Left kidney (tissue), 1 donor: ENCODE measurements at regions not wholly inside any gene's neighbourhood (a gene's known extent, or its start where the extent isn't known, plus 50 kb on each side); places are given as distances from the start of the nearest gene placed in this dataset.

ENCODE experiments used
- DNase-seq: peaks from one replicate; pipeline ENCODE4 v3.0.0-alpha.2; 2013

GRCh38 chr4:120525106-120525505 lies 397.4 kb downstream of the PRDM5 start:
- no peak for DNase-seq

GRCh38 chr4:120524237-120524636 lies 398.3 kb downstream of the PRDM5 start:
- no peak for DNase-seq

GRCh38 chr4:120520761-120521160 lies 401.8 kb downstream of the PRDM5 start:
- no peak for DNase-seq

- DNase-seq: peak; percentile 73
Measured at GRCh38 chr4:120517966-120518365, 404.6 kb downstream of the PRDM5 start.

- DNase-seq: no peak
Measured at GRCh38 chr4:120509719-120510118, 412.8 kb downstream of the PRDM5 start.

- no peak for DNase-seq
Measured at GRCh38 chr4:120509222-120509621, 413.3 kb downstream of the PRDM5 start.

- DNase-seq: no peak
Measured at GRCh38 chr4:120508036-120508435, 414.5 kb downstream of the PRDM5 start.

GRCh38 chr4:120506536-120506935 lies 416.0 kb downstream of the PRDM5 start:
- no peak for DNase-seq

GRCh38 chr4:120498678-120499077 lies 423.8 kb downstream of the PRDM5 start:
- DNase-seq: no peak

- no peak for DNase-seq
Measured at GRCh38 chr4:120491481-120491880, 424.8 kb upstream of the MAD2L1 start.

- DNase-seq: no peak
Measured at GRCh38 chr4:120481756-120482155, 415.1 kb upstream of the MAD2L1 start.

- DNase-seq: no peak
Measured at GRCh38 chr4:120472447-120473131, 405.9 kb upstream of the MAD2L1 start.

- peak; percentile 40 for DNase-seq
Measured at GRCh38 chr4:120466429-120466828, 399.8 kb upstream of the MAD2L1 start.

GRCh38 chr4:120454788-120455187 lies 388.1 kb upstream of the MAD2L1 start:
- no peak for DNase-seq

GRCh38 chr4:120452536-120452935 lies 385.9 kb upstream of the MAD2L1 start:
- no peak for DNase-seq

GRCh38 chr4:120452001-120452400 lies 385.4 kb upstream of the MAD2L1 start:
- no peak for DNase-seq

GRCh38 chr4:120447774-120448173 lies 381.1 kb upstream of the MAD2L1 start:
- no peak for DNase-seq

GRCh38 chr4:120446051-120446567 lies 379.5 kb upstream of the MAD2L1 start:
- no peak for DNase-seq

- DNase-seq: no peak
Measured at GRCh38 chr4:120445186-120445585, 378.5 kb upstream of the MAD2L1 start.

- DNase-seq: no peak
Measured at GRCh38 chr4:120443116-120443515, 376.5 kb upstream of the MAD2L1 start.

GRCh38 chr4:120440730-120441129 lies 374.1 kb upstream of the MAD2L1 start:
- no peak for DNase-seq

- DNase-seq: no peak
Measured at GRCh38 chr4:120435179-120435578, 368.5 kb upstream of the MAD2L1 start.

- DNase-seq: no peak
Measured at GRCh38 chr4:120434756-120435155, 368.1 kb upstream of the MAD2L1 start.

- DNase-seq: no peak
Measured at GRCh38 chr4:120432301-120432860, 365.7 kb upstream of the MAD2L1 start.
